ENCODE measurements at regions not wholly inside any gene's neighbourhood (a gene's known extent, or its start where the extent isn't known, plus 50 kb on each side); places are given as distances from the start of the nearest gene placed in this dataset.
A peak's percentile ranks its signal among the peaks of the same experiment; 100 is the strongest.

GRCh38 chr3:150277444-150277843 is 130.7 kb upstream of the TSC22D2 start:
- Histone ChIP-seq H3K9me3 (ENCODE audit: control insufficient read depth, low read depth, low read length) (no peaks in the 10 kb centered on the region), H2BK5ac (ENCODE audit: insufficient read length, low read length) (no peak overlapping the region), H3K79me1 (ENCODE audit: insufficient read depth, low read depth, low read length, poor library complexity, severe bottlenecking) (no peaks in the 10 kb centered on the region), H2AFZ (ENCODE audit: low read length) (no peak overlapping the region), H2BK20ac (ENCODE audit: low read depth, low read length, poor library complexity, severe bottlenecking) (no peak overlapping the region), H3K18ac (ENCODE audit: insufficient read length, low read depth, low read length) (no peak overlapping the region), H3K4ac (ENCODE audit: low read depth, low read length) (no peak overlapping the region), H3K56ac (ENCODE audit: insufficient read length, low read depth, low read length) (no peak overlapping the region), H2BK120ac (ENCODE audit: low read depth, low read length, poor library complexity, severe bottlenecking) (no peak overlapping the region), H2BK15ac (ENCODE audit: low read depth, low read length) (no peak overlapping the region), H3K27me3 (ENCODE audit: insufficient read depth, low read length) (no peaks in the 10 kb centered on the region), H3K9ac (ENCODE audit: extremely low read depth, insufficient read length, low read length) (no peak overlapping the region), H3T11ph (ENCODE audit: low read length) (no peak overlapping the region), H4K8ac (replicated peaks; ENCODE audit: insufficient read length, low read depth, low read length) (no peak overlapping the region), H4K20me1 (ENCODE audit: control insufficient read depth, insufficient read depth, insufficient read length) (no peaks in the 10 kb centered on the region), H3K79me2 (ENCODE audit: insufficient read depth, low read length) (no peaks in the 10 kb centered on the region), H3K23ac (ENCODE audit: insufficient read length, low read depth, low read length) (no peak overlapping the region), H4K5ac (ENCODE audit: insufficient read length, low read depth, low read length) (no peak overlapping the region), H3K4me2 (ENCODE audit: insufficient read depth, insufficient read length, low read length) (no peak overlapping the region), H3K27ac (ENCODE audit: insufficient read length, low read depth, low read length) (no peak overlapping the region), H4K91ac (ENCODE audit: insufficient read length, low read depth, low read length) (no peak overlapping the region), H3K14ac (ENCODE audit: insufficient read depth, low read length) (no peak overlapping the region), H2AK5ac (ENCODE audit: insufficient read length, low read length) (no peak overlapping the region), H3K23me2 (ENCODE audit: insufficient read length, low read depth, low read length, poor library complexity, severe bottlenecking) (no peaks in the 10 kb centered on the region), H3K4me1 (ENCODE audit: insufficient read depth, low read length) (no peaks in the 10 kb centered on the region), H2BK12ac (ENCODE audit: insufficient read length, low read depth, low read length) (no peak overlapping the region)
- H3K4me3 Mint-ChIP-seq, result no peak overlapping the region
- DNase-seq, result no peak
- peaks cover 6 to 17% of the 10 kb centered on the region in 2 experiments for H3K4me1 Mint-ChIP-seq
- H3K9me3 Mint-ChIP-seq, result peaks cover 0 to 2% of the 10 kb centered on the region in 2 experiments; a peak in 1 of 5 replicates
- peak overlapping the region in 1 of 3 experiments; percentile 74; a peak in 1 of 7 replicates for H3K27ac Mint-ChIP-seq
- TF ChIP-seq CTCF (conservative IDR thresholded peaks at IDR 0.05), result no peak
- no peaks in the 10 kb centered on the region for H3K27me3 Mint-ChIP-seq (ENCODE audit: low read depth)
- H3K36me3 Mint-ChIP-seq (ENCODE audit: insufficient read depth in 1 of 3, low read depth in 3 of 3), result no peaks in the 10 kb centered on the region; a peak in 2 of 7 replicates
